ENCODE measurements at regions not wholly inside any gene's neighbourhood (a gene's known extent, or its start where the extent isn't known, plus 50 kb on each side); places are given as distances from the start of the nearest gene placed in this dataset.

DNA sequence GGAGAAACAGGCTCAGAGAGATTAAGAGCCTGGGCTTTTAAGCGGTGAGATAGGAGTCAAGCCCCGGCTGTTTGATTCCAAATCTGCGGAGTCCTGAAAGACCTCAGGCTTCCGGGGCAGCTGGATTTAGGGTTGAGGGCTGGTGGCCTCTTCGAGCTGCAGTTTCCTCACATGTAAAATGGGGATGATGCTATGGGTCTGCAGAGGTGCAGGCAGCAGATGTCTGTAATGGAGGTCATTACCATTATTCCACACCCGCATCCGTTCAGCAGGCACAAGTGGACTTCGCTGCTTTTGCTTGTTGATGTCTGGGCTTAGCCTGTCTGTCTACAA is 175.6 kb upstream of the HS6ST1 start:
- H3K27me3 ChIP-seq (ENCODE audit: insufficient read depth, low read depth) = no peaks in the 10 kb centered on the region
- POLR2A ChIA-PET (ENCODE audit: unreplicated experiment) = no interaction called here
- H2AFZ ChIP-seq = no peak overlapping the region
- no peaks in the 10 kb centered on the region for H3K36me3 ChIP-seq (ENCODE audit: low read depth)
- H3K4me2 ChIP-seq = no peak overlapping the region
- no peak overlapping the region for H3K27ac ChIP-seq
- intact Hi-C loops (cut with micrococcal nuclease; ENCODE audit: unreplicated experiment) = no loop called here
- BruUV-seq (replicated peaks) = no TSS peak
- no peak for DNase-seq
- no peaks in the 10 kb centered on the region for H3K79me2 ChIP-seq (ENCODE audit: low read depth)
- no peaks in the 10 kb centered on the region for H4K20me1 ChIP-seq (ENCODE audit: insufficient read depth)
- H3K9me2 ChIP-seq (ENCODE audit: insufficient read depth) = no peaks in the 10 kb centered on the region
- no peak overlapping the region for H3K4me3 ChIP-seq
- TF ChIP-seq EZH2 (IDR thresholded peaks at IDR 0.05; ENCODE audit: low read depth) = no peak
- TF ChIP-seq, protein P1, sequence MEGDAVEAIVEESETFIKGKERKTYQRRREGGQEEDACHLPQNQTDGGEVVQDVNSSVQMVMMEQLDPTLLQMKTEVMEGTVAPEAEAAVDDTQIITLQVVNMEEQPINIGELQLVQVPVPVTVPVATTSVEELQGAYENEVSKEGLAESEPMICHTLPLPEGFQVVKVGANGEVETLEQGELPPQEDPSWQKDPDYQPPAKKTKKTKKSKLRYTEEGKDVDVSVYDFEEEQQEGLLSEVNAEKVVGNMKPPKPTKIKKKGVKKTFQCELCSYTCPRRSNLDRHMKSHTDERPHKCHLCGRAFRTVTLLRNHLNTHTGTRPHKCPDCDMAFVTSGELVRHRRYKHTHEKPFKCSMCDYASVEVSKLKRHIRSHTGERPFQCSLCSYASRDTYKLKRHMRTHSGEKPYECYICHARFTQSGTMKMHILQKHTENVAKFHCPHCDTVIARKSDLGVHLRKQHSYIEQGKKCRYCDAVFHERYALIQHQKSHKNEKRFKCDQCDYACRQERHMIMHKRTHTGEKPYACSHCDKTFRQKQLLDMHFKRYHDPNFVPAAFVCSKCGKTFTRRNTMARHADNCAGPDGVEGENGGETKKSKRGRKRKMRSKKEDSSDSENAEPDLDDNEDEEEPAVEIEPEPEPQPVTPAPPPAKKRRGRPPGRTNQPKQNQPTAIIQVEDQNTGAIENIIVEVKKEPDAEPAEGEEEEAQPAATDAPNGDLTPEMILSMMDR (conservative IDR thresholded peaks at IDR 0.05) = no peak
- no peaks in the 10 kb centered on the region for H3K9me3 ChIP-seq (ENCODE audit: insufficient read depth, low read depth)
- CTCF ChIA-PET = no interaction called here
- peaks cover 26% of the 10 kb centered on the region for H3K4me1 ChIP-seq (replicated peaks; ENCODE audit: insufficient read depth)
- peaks cover 24% of the 10 kb centered on the region for H3F3A ChIP-seq (ENCODE audit: insufficient read depth, low read depth)

DNA sequence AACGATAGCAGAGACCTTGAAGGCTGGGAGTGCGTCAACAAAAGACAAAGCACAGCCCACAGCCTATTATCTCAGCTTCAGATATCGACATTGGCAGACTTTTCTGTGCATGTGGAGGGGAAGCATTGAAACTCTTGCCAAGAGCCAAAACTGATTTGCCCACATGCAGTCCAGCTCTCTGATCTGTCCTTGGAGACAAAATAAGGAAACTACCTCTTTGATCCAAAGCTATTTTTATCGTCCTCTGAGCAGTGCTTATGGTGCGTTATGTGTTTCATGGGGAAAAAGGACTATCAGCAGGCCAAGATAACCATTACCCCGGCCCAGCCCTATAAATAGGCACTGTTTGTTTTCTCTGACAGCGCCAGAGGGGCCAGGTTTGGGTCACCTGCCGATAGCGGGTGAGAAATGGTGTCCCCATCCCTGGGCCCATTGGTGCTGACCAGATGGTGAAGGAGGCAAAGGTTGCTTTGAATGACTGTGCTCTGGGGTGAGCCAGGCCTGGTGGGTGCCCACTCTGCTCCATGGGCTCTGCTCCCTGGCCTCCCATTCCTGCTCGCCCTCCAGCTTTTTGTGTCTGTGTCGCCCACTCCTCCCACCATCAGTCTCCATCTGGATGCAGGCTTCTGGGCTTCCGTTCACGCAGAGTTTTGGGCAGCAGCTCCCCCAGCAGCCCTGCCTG is 176.1 kb upstream of the HS6ST1 start:
- Histone ChIP-seq H3K27me3 (ENCODE audit: insufficient read depth, low read depth) (no peaks in the 10 kb centered on the region), H3K4me1 (replicated peaks; ENCODE audit: insufficient read depth) (peaks cover 21% of the 10 kb centered on the region), H3F3A (ENCODE audit: insufficient read depth, low read depth) (peaks cover 19% of the 10 kb centered on the region), H4K20me1 (ENCODE audit: insufficient read depth) (no peaks in the 10 kb centered on the region), H2AFZ (no peak overlapping the region), H3K4me2 (no peak overlapping the region), H3K9me2 (ENCODE audit: insufficient read depth) (no peaks in the 10 kb centered on the region), H3K79me2 (ENCODE audit: low read depth) (no peaks in the 10 kb centered on the region), H3K4me3 (no peak overlapping the region), H3K36me3 (ENCODE audit: low read depth) (no peaks in the 10 kb centered on the region), H3K27ac (no peak overlapping the region), H3K9me3 (ENCODE audit: insufficient read depth, low read depth) (no peaks in the 10 kb centered on the region)
- ChIA-PET POLR2A (ENCODE audit: unreplicated experiment) (no interaction called here), CTCF (no interaction called here)
- no peak for TF ChIP-seq EZH2 (IDR thresholded peaks at IDR 0.05; ENCODE audit: low read depth)
- TF ChIP-seq, protein P1 (conservative IDR thresholded peaks at IDR 0.05) = no peak
- DNase-seq = no peak
- BruUV-seq (replicated peaks) = no TSS peak
- intact Hi-C loops (cut with micrococcal nuclease; ENCODE audit: unreplicated experiment) = no loop called here

DNA sequence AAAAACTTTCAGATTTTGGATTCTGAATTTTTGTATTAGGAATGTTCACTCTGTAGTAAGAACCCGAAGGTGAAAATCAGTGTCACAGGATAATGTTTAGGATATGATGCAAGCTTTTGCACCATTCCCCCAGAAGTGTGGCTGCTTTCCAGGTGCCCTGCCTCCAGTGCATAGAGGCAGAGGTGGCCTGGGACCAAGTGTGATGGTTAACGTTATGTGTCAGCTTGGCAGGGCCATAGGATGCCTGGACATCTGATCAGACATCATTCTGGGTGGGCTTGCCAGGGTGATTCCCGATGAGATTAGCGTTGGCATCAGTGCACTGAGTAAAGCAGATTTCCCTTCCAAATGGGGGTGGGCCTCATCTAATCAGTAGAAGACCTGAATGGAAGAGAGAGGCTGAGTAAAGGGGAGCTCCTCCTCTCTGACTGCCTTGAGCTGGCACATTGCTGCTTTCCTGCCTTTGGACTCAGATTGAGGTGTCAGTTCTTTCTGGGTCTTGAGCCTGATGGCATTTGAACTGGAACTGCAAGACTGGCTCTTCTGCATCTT is 177.4 kb upstream of the HS6ST1 start:
- Histone ChIP-seq H3K9me2 (ENCODE audit: insufficient read depth) (no peaks in the 10 kb centered on the region), H2AFZ (no peak overlapping the region), H3K4me1 (replicated peaks; ENCODE audit: insufficient read depth) (peaks cover 8% of the 10 kb centered on the region), H4K20me1 (ENCODE audit: insufficient read depth) (no peaks in the 10 kb centered on the region), H3K4me2 (no peak overlapping the region), H3F3A (ENCODE audit: insufficient read depth, low read depth) (peaks cover 6% of the 10 kb centered on the region; the same call in 1 of the 2 replicates), H3K27me3 (ENCODE audit: insufficient read depth, low read depth) (no peaks in the 10 kb centered on the region), H3K4me3 (no peak overlapping the region), H3K36me3 (ENCODE audit: low read depth) (no peaks in the 10 kb centered on the region), H3K27ac (no peak overlapping the region), H3K9me3 (ENCODE audit: insufficient read depth, low read depth) (no peaks in the 10 kb centered on the region), H3K79me2 (ENCODE audit: low read depth) (no peaks in the 10 kb centered on the region)
- no peak for TF ChIP-seq EZH2 (IDR thresholded peaks at IDR 0.05; ENCODE audit: low read depth)
- TF ChIP-seq, protein P1 (conservative IDR thresholded peaks at IDR 0.05) = no peak
- BruUV-seq (replicated peaks) = no TSS peak
- no peak for DNase-seq
- intact Hi-C loops (cut with micrococcal nuclease; ENCODE audit: unreplicated experiment) = no loop called here
- POLR2A ChIA-PET (ENCODE audit: unreplicated experiment) = no interaction called here
- CTCF ChIA-PET = no interaction called here
